GM12878 (cell line): ENCODE measurements at regions not wholly inside any gene's neighbourhood (a gene's known extent, or its start where the extent isn't known, plus 50 kb on each side); places are given as distances from the start of the nearest gene placed in this dataset.

Experiments used
- ATAC-seq: fragments of 200-7000 bp; cut with Tn5 transposase; 3 replicates; pipeline ENCODE4 v1.9.1; 2020; ENCODE audit warnings: mild to moderate bottlenecking, moderate library complexity
- BruUV-seq: library from RNA; stranded (reverse); fragments of 400-500 nt; replicated peaks from 2 replicates; lab custom pipeline; 2021; lab: Mats Ljungman, UMichigan
- CTCF ChIA-PET: fragments of 300-600 bp; sonication (Branson Sonifier 250); formaldehyde crosslinking; extraction: SDS; loops from one replicate; lab custom pipeline; 2021; ENCODE audit warnings: inconsistent platforms; lab: Yijun Ruan, JAX
- POLR2A ChIA-PET: fragments of 350-600 bp; formaldehyde crosslinking; extraction: SDS; loops from one replicate; lab custom pipeline; 2021; ENCODE audit warnings: inconsistent platforms; lab: Charles Lee
- RAD21 ChIA-PET: fragments of 300-600 bp; sonication (Branson Sonifier 250); formaldehyde crosslinking; loops from one replicate; lab custom pipeline; 2023; ENCODE audit warnings: antibody characterized with exemption; ENCODE audit not compliant: unreplicated experiment; lab: Charles Lee
- SMC1A ChIA-PET: fragments of 300-600 bp; sonication (Branson Sonifier 250); formaldehyde crosslinking; loops from one replicate; lab custom pipeline; 2023; ENCODE audit not compliant: unreplicated experiment, uncharacterized antibody; lab: Charles Lee
- DNase-seq: peaks from one replicate; pipeline ENCODE4 v3.0.0-alpha.2; 2011; ENCODE audit warnings: low read depth, low spot score
- FAIRE-seq: peaks from 3 replicates; lab custom pipeline; 2011; peaks lifted over from hg19 to GRCh38; lab: Jason Lieb, UNC
- H2AFZ ChIP-seq: 2 replicates; pipeline ENCODE4 v1.6.0; 2011; ENCODE audit warnings: low read depth, low read length, control low read depth; ENCODE audit not compliant: control insufficient read depth
- H3K27ac ChIP-seq: 2 replicates; pipeline ENCODE4 v1.5.1; 2011; ENCODE audit warnings: control low read depth; ENCODE audit not compliant: control insufficient read depth, insufficient read depth
- H3K27me3 ChIP-seq, 2 experiments: replicated peaks in 1 of 2; 2 replicates each; pipeline versions ENCODE4 v1.6.0 to v1.6.1; 2011; ENCODE audit warnings: low read length in 1 of 2; ENCODE audit not compliant: control insufficient read depth in 2 of 2, insufficient read depth in 2 of 2
- H3K36me3 ChIP-seq, 2 experiments: 2 replicates each; pipeline ENCODE4 v1.5.1; 2011; ENCODE audit warnings: low read length in 1 of 2; ENCODE audit not compliant: control insufficient read depth in 2 of 2, insufficient read depth in 2 of 2
- H3K4me1 ChIP-seq: 2 replicates; pipeline ENCODE4 v1.6.1; 2011; ENCODE audit warnings: mild to moderate bottlenecking, low read length, moderate library complexity, mixed read lengths; ENCODE audit not compliant: control insufficient read depth, insufficient read depth
- H3K4me2 ChIP-seq: 2 replicates; pipeline ENCODE4 v1.6.0; 2011; ENCODE audit warnings: control low read depth; ENCODE audit not compliant: control insufficient read depth, insufficient read depth
- H3K4me3 ChIP-seq: fragments of 200-600 bp; sonication (generic); 2 replicates; pipeline ENCODE4 v1.5.1; 2016
- H3K79me2 ChIP-seq: 2 replicates; pipeline ENCODE4 v1.6.0; 2011; ENCODE audit warnings: low read length; ENCODE audit not compliant: control insufficient read depth, insufficient read depth
- H3K9ac ChIP-seq: 2 replicates; pipeline ENCODE4 v1.8.0; 2011; ENCODE audit warnings: low read length, control low read depth, mixed read lengths; ENCODE audit not compliant: control insufficient read depth, insufficient read depth
- H3K9me3 ChIP-seq: replicated peaks from 3 replicates; pipeline ENCODE4 v1.5.1; 2011; ENCODE audit warnings: mild to moderate bottlenecking, low read length; ENCODE audit not compliant: control insufficient read depth, insufficient read depth
- H4K20me1 ChIP-seq: 2 replicates; pipeline ENCODE4 v1.6.0; 2011; ENCODE audit not compliant: control insufficient read depth, insufficient read depth
- CEBPZ ChIP-seq: fragments of 150-350 bp; IDR thresholded peaks from 2 replicates; pipeline ENCODE4 v1.6.1; 2016; ENCODE audit warnings: low read depth, low read length
- CHD2 ChIP-seq: IDR thresholded peaks from 2 replicates; pipeline ENCODE4 v1.6.1; 2011; ENCODE audit warnings: low read depth, low read length, improper control_type of control experiment, borderline replicate concordance
- CREB1 ChIP-seq: IDR thresholded peaks from 2 replicates; pipeline ENCODE4 v1.6.1; 2012; ENCODE audit warnings: low read depth, mild to moderate bottlenecking, inconsistent platforms
- EP300 ChIP-seq, 2 experiments: fragments of 150-350 bp in 1 of 2; IDR thresholded peaks; 2 replicates each; pipeline ENCODE4 v1.6.1; 2011 to 2012; ENCODE audit warnings: low read depth in 2 of 2, low read length in 2 of 2, borderline replicate concordance in 1 of 2, improper control_type of control experiment in 1 of 2, inconsistent platforms in 1 of 2; ENCODE audit not compliant: control insufficient read depth in 1 of 2
- NBN ChIP-seq: fragments of 450-650 bp; IDR thresholded peaks from 2 replicates; pipeline ENCODE4 v1.6.1; 2016
- NR2C2 ChIP-seq: IDR thresholded peaks from 2 replicates; pipeline ENCODE4 v1.6.1; 2011; ENCODE audit warnings: borderline replicate concordance, low read depth; ENCODE audit not compliant: control insufficient read depth, insufficient read length
- PAX8 ChIP-seq: fragments of 450-650 bp; IDR thresholded peaks from 2 replicates; pipeline ENCODE4 v1.6.1; 2017; ENCODE audit warnings: mild to moderate bottlenecking, moderate library complexity
- SIX5 ChIP-seq: IDR thresholded peaks from 2 replicates; pipeline ENCODE4 v1.6.1; 2011; ENCODE audit warnings: mild to moderate bottlenecking, low read depth, low read length, moderate library complexity; ENCODE audit not compliant: severe bottlenecking
- SP1 ChIP-seq: IDR thresholded peaks from one replicate; pipeline ENCODE4 v1.6.1; 2011; ENCODE audit warnings: low read depth, low read length
- TAF1 ChIP-seq: IDR thresholded peaks from 2 replicates; pipeline ENCODE4 v1.6.1; 2011; ENCODE audit warnings: mild to moderate bottlenecking, low read depth, low read length, borderline replicate concordance
- TBL1XR1 ChIP-seq: IDR thresholded peaks from 2 replicates; pipeline ENCODE4 v1.6.1; 2012; ENCODE audit warnings: low read depth, low read length, improper control_type of control experiment
- TCF12 ChIP-seq: IDR thresholded peaks from 2 replicates; pipeline ENCODE4 v1.6.1; 2011; ENCODE audit warnings: low read depth, mild to moderate bottlenecking, low read length
- USF1 ChIP-seq: IDR thresholded peaks from 2 replicates; pipeline ENCODE4 v1.6.1; 2011; ENCODE audit warnings: borderline replicate concordance, low read depth, mild to moderate bottlenecking, moderate library complexity, mixed read lengths, low read length; ENCODE audit not compliant: insufficient read depth; ENCODE audit errors: extremely low read length
- ZNF24 ChIP-seq: fragments of 450-650 bp; IDR thresholded peaks from 2 replicates; pipeline ENCODE4 v1.6.1; 2017; ENCODE audit warnings: antibody characterized with exemption, mild to moderate bottlenecking
- ZZZ3 ChIP-seq: IDR thresholded peaks from 2 replicates; pipeline ENCODE4 v1.6.1; 2011; ENCODE audit warnings: low read depth; ENCODE audit not compliant: control insufficient read depth, insufficient read length
- WGBS: methylation state at CpG from one replicate; pipeline ENCODE4 v1.1.6; 2016; ENCODE audit warnings: low lambda C conversion rate; ENCODE audit not compliant: insufficient replicate concordance, insufficient coverage; ENCODE audit errors: missing lambda C conversion rate; 5-methylcytosine and 5-hydroxymethylcytosine counted together
- in situ Hi-C: fragments of 300-500 bp; cut with MboI; formaldehyde crosslinking; loops from 9 replicates; pipeline ENCODE4 v1.14.3; 2018; ENCODE audit warnings: mixed read lengths
- intact Hi-C: fragments of 100-400 bp; cut with micrococcal nuclease; formaldehyde crosslinking; loops from one replicate; pipeline ENCODE4 v1.14.2; 2022; ENCODE audit not compliant: unreplicated experiment

GRCh38 chr1:232223887-232224286 lies 406.0 kb downstream of the SIPA1L2 start:
- H3K79me2 ChIP-seq: no peaks in the 10 kb centered on the region
- FAIRE-seq: no peak
- H3K27ac ChIP-seq: no peak overlapping the region
- H3K27me3 ChIP-seq: no peaks in the 10 kb centered on the region
- RAD21 ChIA-PET: interaction anchor here (0.8 kb wide), 1 partner anchor 39 kb away, joined by 3 read pairs; no protein-coding TSS in a partner anchor
- no peak overlapping the region for H3K4me3 ChIP-seq
- no peaks in the 10 kb centered on the region for H3K36me3 ChIP-seq
- no peak for ATAC-seq
- in situ Hi-C loops: no loop called here
- 7% methylated on average over 7 of the region's 7 CpGs for WGBS
- SMC1A ChIA-PET: no interaction called here
- POLR2A ChIA-PET: no interaction called here
- no peak overlapping the region for H3K4me2 ChIP-seq
- H3K9ac ChIP-seq: no peak overlapping the region
- no peaks in the 10 kb centered on the region for H3K4me1 ChIP-seq
- H2AFZ ChIP-seq: no peak overlapping the region
- TF ChIP-seq NBN (no peak), EP300 (IDR thresholded peaks at IDR 0.05; ENCODE audit: borderline replicate concordance in 1 of 2, control insufficient read depth in 1 of 2, low read depth in 2 of 2, low read length in 2 of 2) (no peak), USF1 (no peak), ZNF24 (no peak), SP1 (no peak), TAF1 (no peak)
- intact Hi-C loops: no loop called here
- no peaks in the 10 kb centered on the region for H4K20me1 ChIP-seq
- no TSS peak for BruUV-seq
- H3K9me3 ChIP-seq: no peaks in the 10 kb centered on the region
- no peak for DNase-seq
- CTCF ChIA-PET: no interaction called here

DNA sequence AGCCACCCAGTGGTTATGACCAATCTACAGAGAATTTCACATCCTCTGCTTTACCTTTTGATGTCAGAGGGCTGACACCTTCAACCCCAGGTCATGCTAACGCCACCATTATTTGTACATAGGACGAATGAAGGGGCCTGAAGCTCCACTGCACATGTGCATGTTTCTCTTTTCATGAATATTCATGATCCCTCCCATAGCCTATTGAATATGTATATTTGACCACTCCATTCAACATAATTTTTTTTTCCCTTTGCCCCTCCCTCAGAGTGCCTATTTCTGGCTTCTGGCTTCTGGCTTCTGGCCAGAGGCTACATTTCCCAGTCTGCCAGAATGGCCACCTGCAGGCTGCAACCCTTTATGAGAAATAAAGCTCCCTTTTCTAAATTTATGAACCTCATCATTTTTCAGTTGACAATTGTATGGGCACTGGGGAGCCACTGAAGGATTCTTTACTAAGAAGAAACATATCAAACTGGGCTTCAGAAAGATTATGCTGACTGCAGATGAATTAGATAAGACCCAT lies 406.7 kb downstream of the SIPA1L2 start:
- DNase-seq (no peak), ATAC-seq (no peak), FAIRE-seq (no peak)
- in situ Hi-C loops: no loop called here
- H3K4me2 ChIP-seq: no peak overlapping the region
- H3K36me3 ChIP-seq: no peaks in the 10 kb centered on the region
- H4K20me1 ChIP-seq: no peaks in the 10 kb centered on the region
- no peak overlapping the region for H3K4me3 ChIP-seq
- no peaks in the 10 kb centered on the region for H3K27me3 ChIP-seq
- intact Hi-C loops: no loop called here
- H3K9ac ChIP-seq: no peak overlapping the region
- CTCF ChIA-PET: no interaction called here
- no peaks in the 10 kb centered on the region for H3K4me1 ChIP-seq
- no peaks in the 10 kb centered on the region for H3K79me2 ChIP-seq
- SMC1A ChIA-PET: no interaction called here
- POLR2A ChIA-PET: no interaction called here
- no peaks in the 10 kb centered on the region for H3K9me3 ChIP-seq
- no TSS peak for BruUV-seq
- 0% methylated on average over 2 of the region's 2 CpGs for WGBS
- RAD21 ChIA-PET: interaction anchor here (0.8 kb wide), 1 partner anchor 40 kb away, joined by 3 read pairs; no protein-coding TSS in a partner anchor
- no peak overlapping the region for H2AFZ ChIP-seq
- no peak overlapping the region for H3K27ac ChIP-seq
- TF ChIP-seq ZZZ3: no peak
- no peak for TF ChIP-seq CEBPZ
- no peak for TF ChIP-seq PAX8
- TF ChIP-seq NR2C2: no peak
- TF ChIP-seq TCF12: no peak
- no peak for TF ChIP-seq SIX5
- TF ChIP-seq CREB1: no peak
- no peak for TF ChIP-seq TBL1XR1
- TF ChIP-seq CHD2: no peak
